DND-41 (cell line): ENCODE measurements at regions not wholly inside any gene's neighbourhood (a gene's known extent, or its start where the extent isn't known, plus 50 kb on each side); places are given as distances from the start of the nearest gene placed in this dataset.

Experiments
- EZH2 ChIP-seq: IDR thresholded peaks from 3 replicates; pipeline ENCODE4 v1.6.1; 2012; ENCODE audit warnings: borderline replicate concordance, low read depth, mild to moderate bottlenecking, moderate library complexity, low read length, inconsistent platforms; ENCODE audit not compliant: severe bottlenecking
- TF ChIP-seq, protein P1 (sequence below): IDR thresholded peaks from 2 replicates; pipeline ENCODE4 v1.5.1; 2012; ENCODE audit warnings: borderline replicate concordance, low read length, moderate library complexity, mild to moderate bottlenecking; ENCODE audit not compliant: poor library complexity, severe bottlenecking; ENCODE audit errors: extremely low read depth

DNA sequence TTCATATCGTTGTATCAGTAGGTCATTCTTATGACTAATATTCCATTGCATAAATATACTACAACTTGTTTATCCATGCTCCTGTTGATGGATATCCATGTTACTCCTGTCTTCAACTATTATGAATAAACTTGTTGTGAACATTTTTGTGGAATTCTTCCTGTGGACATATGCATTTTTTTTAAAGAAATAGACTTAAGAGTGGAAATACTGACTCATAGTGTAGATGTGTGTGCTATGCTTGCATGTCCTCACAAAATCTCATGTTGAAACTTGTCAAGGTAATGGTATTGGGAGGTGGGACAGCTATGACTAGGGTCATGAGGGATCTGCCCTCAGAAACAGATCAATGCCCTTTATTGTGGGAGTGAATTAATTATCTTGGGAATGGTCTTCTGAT is 240.5 kb upstream of the PRSS58 start:
- TF ChIP-seq, protein P1, sequence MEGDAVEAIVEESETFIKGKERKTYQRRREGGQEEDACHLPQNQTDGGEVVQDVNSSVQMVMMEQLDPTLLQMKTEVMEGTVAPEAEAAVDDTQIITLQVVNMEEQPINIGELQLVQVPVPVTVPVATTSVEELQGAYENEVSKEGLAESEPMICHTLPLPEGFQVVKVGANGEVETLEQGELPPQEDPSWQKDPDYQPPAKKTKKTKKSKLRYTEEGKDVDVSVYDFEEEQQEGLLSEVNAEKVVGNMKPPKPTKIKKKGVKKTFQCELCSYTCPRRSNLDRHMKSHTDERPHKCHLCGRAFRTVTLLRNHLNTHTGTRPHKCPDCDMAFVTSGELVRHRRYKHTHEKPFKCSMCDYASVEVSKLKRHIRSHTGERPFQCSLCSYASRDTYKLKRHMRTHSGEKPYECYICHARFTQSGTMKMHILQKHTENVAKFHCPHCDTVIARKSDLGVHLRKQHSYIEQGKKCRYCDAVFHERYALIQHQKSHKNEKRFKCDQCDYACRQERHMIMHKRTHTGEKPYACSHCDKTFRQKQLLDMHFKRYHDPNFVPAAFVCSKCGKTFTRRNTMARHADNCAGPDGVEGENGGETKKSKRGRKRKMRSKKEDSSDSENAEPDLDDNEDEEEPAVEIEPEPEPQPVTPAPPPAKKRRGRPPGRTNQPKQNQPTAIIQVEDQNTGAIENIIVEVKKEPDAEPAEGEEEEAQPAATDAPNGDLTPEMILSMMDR = no peak
- no peak for TF ChIP-seq EZH2
